Endothelial cell of umbilical vein (primary cell): ENCODE measurements at regions not wholly inside any gene's neighbourhood (a gene's known extent, or its start where the extent isn't known, plus 50 kb on each side); places are given as distances from the start of the nearest gene placed in this dataset.

Experiments used
- BruUV-seq: library from RNA; stranded (reverse); fragments of 400-500 nt; replicated peaks from 2 replicates; lab custom pipeline; 2021; lab: Mats Ljungman, UMichigan
- CTCF ChIA-PET: fragments of 300-600, 350-600 bp; sonication (Branson Sonifier 250); formaldehyde crosslinking; loops from one replicate; lab custom pipeline; 2021; ENCODE audit warnings: antibody characterized with exemption, inconsistent platforms; lab: Charles Lee
- POLR2A ChIA-PET: fragments of 300-600, 350-600 bp; sonication (Branson Sonifier 250); formaldehyde crosslinking; loops from one replicate; lab custom pipeline; 2021; ENCODE audit warnings: antibody characterized with exemption, inconsistent platforms; lab: Charles Lee
- DNase-seq: peaks from one replicate; pipeline ENCODE4 v3.0.0-alpha.2; 2011; ENCODE audit warnings: low read depth, low spot score
- FAIRE-seq: peaks from 2 replicates; lab custom pipeline; 2011; peaks lifted over from hg19 to GRCh38; lab: Jason Lieb, UNC
- H2AFZ ChIP-seq: 2 replicates; pipeline ENCODE4 v1.6.0; 2012; ENCODE audit warnings: low read depth, low read length, control low read depth, inconsistent platforms
- H3K27ac ChIP-seq: 2 replicates; pipeline ENCODE4 v1.5.1; 2011; ENCODE audit warnings: low read depth, mild to moderate bottlenecking, control low read depth, low read length, moderate library complexity; ENCODE audit not compliant: insufficient read depth
- H3K27me3 ChIP-seq, 2 experiments: 2 replicates each; pipeline versions ENCODE4 v1.6.0 to v1.6.1; 2011; ENCODE audit warnings: low read length in 2 of 2, mixed read lengths in 1 of 2; ENCODE audit not compliant: control insufficient read depth in 2 of 2, insufficient read depth in 2 of 2
- H3K36me3 ChIP-seq, 2 experiments: 2 replicates in 1 of 2; 3 replicates in 1 of 2; pipeline ENCODE4 v1.5.1; 2011; ENCODE audit warnings: low read length in 2 of 2, mild to moderate bottlenecking in 1 of 2, moderate library complexity in 1 of 2; ENCODE audit not compliant: control insufficient read depth in 2 of 2, insufficient read depth in 2 of 2; ENCODE audit errors: extremely low read depth in 1 of 2
- H3K4me1 ChIP-seq: 3 replicates; pipeline ENCODE4 v1.5.1; 2011; ENCODE audit warnings: mild to moderate bottlenecking, low read length; ENCODE audit not compliant: control insufficient read depth, insufficient read depth; ENCODE audit errors: extremely low read depth
- H3K4me2 ChIP-seq: 2 replicates; pipeline ENCODE4 v1.6.1; 2011; ENCODE audit warnings: low read length, control low read depth, mixed read lengths; ENCODE audit not compliant: insufficient read depth
- H3K4me3 ChIP-seq, 3 experiments: fragments of 200-600 bp in 1 of 3; sonication (generic), shearing (Covaris generic) in 1 of 3; replicated peaks in 1 of 3; 2 replicates each; pipeline ENCODE4 v1.5.1; 2011 to 2016; ENCODE audit warnings: control low read depth in 3 of 3, low read length in 3 of 3, mild to moderate bottlenecking in 2 of 3, inconsistent platforms in 1 of 3, low read depth in 1 of 3, moderate library complexity in 1 of 3; ENCODE audit not compliant: insufficient read depth in 1 of 3
- H3K79me2 ChIP-seq: 2 replicates; pipeline ENCODE4 v1.6.0; 2012; ENCODE audit warnings: low read length, inconsistent platforms; ENCODE audit not compliant: control insufficient read depth, insufficient read depth
- H3K9ac ChIP-seq: replicated peaks from 2 replicates; pipeline ENCODE3; 2011; ENCODE audit warnings: low read length, control low read depth; ENCODE audit not compliant: insufficient read depth; ENCODE audit errors: extremely low read depth
- H3K9me1 ChIP-seq: replicated peaks from 3 replicates; pipeline ENCODE4 v1.6.0; 2011; ENCODE audit warnings: mild to moderate bottlenecking, low read length; ENCODE audit not compliant: control insufficient read depth, insufficient read depth; ENCODE audit errors: extremely low read depth
- H3K9me3 ChIP-seq: replicated peaks from 2 replicates; pipeline ENCODE4 v1.5.1; 2012; ENCODE audit warnings: low read length, inconsistent platforms; ENCODE audit not compliant: control insufficient read depth, insufficient read depth
- H4K20me1 ChIP-seq: replicated peaks from 2 replicates; pipeline ENCODE3; 2011; ENCODE audit warnings: mild to moderate bottlenecking, low read length; ENCODE audit not compliant: control insufficient read depth, insufficient read depth; ENCODE audit errors: extremely low read depth
- CTCF ChIP-seq, 2 donors: IDR thresholded peaks; 1 replicate in 1 of 2; 2 replicates in 1 of 2; pipeline ENCODE4 v1.5.1; 2011; ENCODE audit warnings: low read length in 2 of 2, mild to moderate bottlenecking in 2 of 2, moderate library complexity in 2 of 2, control low read depth in 1 of 2, inconsistent platforms in 1 of 2, low read depth in 1 of 2; ENCODE audit not compliant: insufficient read depth in 1 of 2; ENCODE audit errors: extremely low read depth in 1 of 2
- EZH2 ChIP-seq: IDR thresholded peaks from 2 replicates; pipeline ENCODE4 v1.6.1; 2012; ENCODE audit warnings: borderline replicate concordance, low read depth, mild to moderate bottlenecking, moderate library complexity, low read length, inconsistent platforms; ENCODE audit not compliant: severe bottlenecking
- FOS ChIP-seq: IDR thresholded peaks from 2 replicates; pipeline ENCODE4 v1.6.1; 2011; ENCODE audit warnings: mild to moderate bottlenecking, low read length, moderate library complexity, borderline replicate concordance; ENCODE audit not compliant: insufficient read depth
- GATA2 ChIP-seq: IDR thresholded peaks from 2 replicates; pipeline ENCODE4 v1.7.0; 2011; ENCODE audit warnings: low read depth, mild to moderate bottlenecking, moderate library complexity, mixed read lengths, low read length; ENCODE audit not compliant: insufficient read length, insufficient read depth
- JUN ChIP-seq: IDR thresholded peaks from 2 replicates; pipeline ENCODE4 v1.6.1; 2011; ENCODE audit warnings: borderline replicate concordance, low read depth; ENCODE audit not compliant: insufficient read length, insufficient read depth
- MAX ChIP-seq: IDR thresholded peaks from 2 replicates; pipeline ENCODE4 v1.6.1; 2011; ENCODE audit not compliant: insufficient read depth, insufficient read length
- MYC ChIP-seq: IDR thresholded peaks from one replicate; pipeline ENCODE4 v1.6.1; 2011; ENCODE audit warnings: mild to moderate bottlenecking, low read depth, low read length
- POLR2A ChIP-seq: IDR thresholded peaks from 2 replicates; pipeline ENCODE4 v1.6.1; 2012; ENCODE audit warnings: low read depth, mild to moderate bottlenecking, control low read depth, low read length
- POLR2AphosphoS5 ChIP-seq: IDR thresholded peaks from 2 replicates; pipeline ENCODE4 v1.6.1; 2012; ENCODE audit warnings: low read depth, mild to moderate bottlenecking, control low read depth, low read length, moderate library complexity; ENCODE audit not compliant: insufficient read depth
- dilution Hi-C: fragments of 300-500 bp; cut with MboI; formaldehyde crosslinking; loops from one replicate; pipeline ENCODE4 v1.15.0; 2019; ENCODE audit warnings: low sequenced_read_pairs; ENCODE audit not compliant: extremely low pct_ligation_motif_present
- intact Hi-C: fragments of 100-400 bp; cut with micrococcal nuclease; formaldehyde crosslinking; loops from one replicate; pipeline ENCODE4 v1.10.0; 2022

- BruUV-seq: no TSS peak
- no peaks in the 10 kb centered on the region for H4K20me1 ChIP-seq
- H3K9ac ChIP-seq: no peak overlapping the region
- H3K9me3 ChIP-seq: no peaks in the 10 kb centered on the region
- H3K36me3 ChIP-seq: no peaks in the 10 kb centered on the region
- no peaks in the 10 kb centered on the region for H3K79me2 ChIP-seq
- FAIRE-seq (no peak), DNase-seq (no peak)
- dilution Hi-C loops: no loop called here
- intact Hi-C loops: no loop called here
- H2AFZ ChIP-seq: no peak overlapping the region
- ChIA-PET POLR2A (no interaction called here), CTCF (no interaction called here)
- no peak overlapping the region for H3K4me2 ChIP-seq
- H3K9me1 ChIP-seq: no peaks in the 10 kb centered on the region
- H3K27me3 ChIP-seq: no peaks in the 10 kb centered on the region
- TF ChIP-seq JUN: no peak
- TF ChIP-seq MAX: no peak
- no peak for TF ChIP-seq MYC
- no peak overlapping the region for H3K27ac ChIP-seq
- H3K4me3 ChIP-seq: no peak overlapping the region
- H3K4me1 ChIP-seq: no peaks in the 10 kb centered on the region
Observed at GRCh38 chr3:20857636-20858035, 671.6 kb upstream of the SGO1 start.

- FAIRE-seq: no peak
- CTCF ChIA-PET: no interaction called here
- Histone ChIP-seq H3K36me3 (no peaks in the 10 kb centered on the region), H3K4me3 (no peak overlapping the region), H3K9me3 (no peaks in the 10 kb centered on the region), H3K4me2 (no peak overlapping the region), H3K27ac (no peak overlapping the region), H3K79me2 (no peaks in the 10 kb centered on the region), H3K9me1 (no peaks in the 10 kb centered on the region), H2AFZ (no peak overlapping the region), H4K20me1 (no peaks in the 10 kb centered on the region), H3K27me3 (no peaks in the 10 kb centered on the region), H3K9ac (no peak overlapping the region), H3K4me1 (no peaks in the 10 kb centered on the region)
- BruUV-seq: no TSS peak
- no peak for TF ChIP-seq GATA2
- no peak for TF ChIP-seq EZH2
- no peak for TF ChIP-seq MYC
- no peak for TF ChIP-seq POLR2AphosphoS5
- no peak for TF ChIP-seq FOS
- no peak for TF ChIP-seq JUN
- no peak for TF ChIP-seq CTCF (IDR thresholded peaks at IDR 0.05; ENCODE audit: extremely low read depth in 1 of 2, insufficient read depth in 1 of 2, low read depth in 1 of 2, low read length in 2 of 2)
- no peak for TF ChIP-seq MAX
- no peak for TF ChIP-seq POLR2A
- intact Hi-C loops: no loop called here
- POLR2A ChIA-PET: no interaction called here
- dilution Hi-C loops: no loop called here
- no peak for DNase-seq
Observed at GRCh38 chr3:20853890-20854289, 667.9 kb upstream of the SGO1 start.
